Astrocyte of the spinal cord (primary cell): ENCODE measurements at regions not wholly inside any gene's neighbourhood (a gene's known extent, or its start where the extent isn't known, plus 50 kb on each side); places are given as distances from the start of the nearest gene placed in this dataset.

Source experiments
- DNase-seq: peaks from one replicate; pipeline ENCODE4 v3.0.0; 2011; ENCODE audit warnings: low read depth, low spot score
- H3K4me3 ChIP-seq: 2 replicates; pipeline ENCODE4 v1.5.1; 2011; ENCODE audit warnings: low read depth, mild to moderate bottlenecking, low read length, moderate library complexity
- CTCF ChIP-seq: IDR thresholded peaks from 2 replicates; pipeline ENCODE4 v1.5.1; 2012; ENCODE audit warnings: low read depth, mild to moderate bottlenecking, low read length, inconsistent platforms
- in situ Hi-C: cut with HindIII; loops from 2 replicates; pipeline ENCODE4 v1.10.0; 2017; ENCODE audit warnings: low sequenced_read_pairs

DNA sequence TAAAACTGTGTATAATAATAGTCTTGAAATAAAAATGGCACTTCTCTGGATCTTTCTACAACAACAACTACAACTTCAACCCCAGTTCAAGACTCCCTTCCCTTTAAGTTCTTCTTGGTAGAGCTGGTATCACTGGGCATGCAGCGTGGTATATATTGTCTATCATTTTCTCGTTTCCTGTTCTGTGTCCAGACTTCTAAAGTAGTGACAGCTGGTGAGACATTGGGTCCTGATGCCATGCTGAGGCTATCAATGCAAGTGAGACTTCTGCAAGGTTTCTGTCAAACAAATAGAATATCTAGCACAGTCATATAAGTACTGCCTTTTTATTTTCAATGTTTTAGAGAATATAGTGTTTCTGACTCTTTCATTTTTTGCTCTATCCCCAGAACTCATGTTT, 123.0 kb upstream of the GRIN3A start:
- no peak overlapping the region for H3K4me3 ChIP-seq
- no peak for DNase-seq
- in situ Hi-C loops, result no loop called here
- no peak for TF ChIP-seq CTCF

DNA sequence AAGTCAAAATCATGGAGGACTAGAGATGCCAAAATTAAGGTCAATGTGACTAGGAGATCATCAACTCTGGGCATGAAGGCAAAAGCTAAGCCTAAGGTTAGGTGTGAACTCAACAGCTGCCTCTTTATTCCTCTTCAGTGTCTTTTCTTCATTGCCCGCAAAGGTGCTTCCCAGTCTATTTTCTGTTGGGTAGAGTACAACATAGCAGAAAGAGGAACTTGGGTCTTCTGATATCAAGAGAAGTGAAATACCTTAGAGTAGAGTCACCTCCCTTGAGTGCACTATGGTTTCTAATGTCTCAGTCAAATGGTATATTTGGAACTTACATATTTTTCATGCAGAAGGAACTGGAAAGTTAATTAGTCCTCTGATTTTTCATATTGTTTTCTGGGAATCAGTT, 122.5 kb upstream of the GRIN3A start:
- no peak overlapping the region for H3K4me3 ChIP-seq
- no peak for DNase-seq
- no peak for TF ChIP-seq CTCF
- in situ Hi-C loops, result no loop called here

DNA sequence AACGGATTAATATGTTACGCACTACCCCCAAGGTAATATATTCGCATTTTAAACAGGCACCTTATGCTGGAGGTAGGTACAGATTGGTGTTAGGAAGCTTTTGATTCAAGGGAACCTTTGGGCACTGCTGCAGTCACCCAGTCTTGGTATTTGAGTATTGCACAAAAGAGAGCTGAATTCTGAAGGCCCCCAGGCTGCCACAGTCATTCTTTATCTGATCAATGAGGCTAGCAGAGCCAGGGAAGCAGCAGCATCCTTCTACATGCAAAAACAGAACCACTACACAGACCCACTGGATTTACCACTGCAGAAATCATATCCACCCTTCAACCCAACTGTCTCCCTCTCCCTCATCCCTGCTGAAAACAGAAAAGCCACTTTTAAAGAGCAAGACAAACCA, 121.2 kb upstream of the GRIN3A start:
- TF ChIP-seq CTCF, result no peak
- in situ Hi-C loops, result no loop called here
- DNase-seq, result no peak
- H3K4me3 ChIP-seq, result no peak overlapping the region

- no peak for DNase-seq
- in situ Hi-C loops, result no loop called here
- no peak for TF ChIP-seq CTCF
- no peak overlapping the region for H3K4me3 ChIP-seq
Measured at GRCh38 chr9:101858026-101858425, 119.6 kb upstream of the GRIN3A start.

DNA sequence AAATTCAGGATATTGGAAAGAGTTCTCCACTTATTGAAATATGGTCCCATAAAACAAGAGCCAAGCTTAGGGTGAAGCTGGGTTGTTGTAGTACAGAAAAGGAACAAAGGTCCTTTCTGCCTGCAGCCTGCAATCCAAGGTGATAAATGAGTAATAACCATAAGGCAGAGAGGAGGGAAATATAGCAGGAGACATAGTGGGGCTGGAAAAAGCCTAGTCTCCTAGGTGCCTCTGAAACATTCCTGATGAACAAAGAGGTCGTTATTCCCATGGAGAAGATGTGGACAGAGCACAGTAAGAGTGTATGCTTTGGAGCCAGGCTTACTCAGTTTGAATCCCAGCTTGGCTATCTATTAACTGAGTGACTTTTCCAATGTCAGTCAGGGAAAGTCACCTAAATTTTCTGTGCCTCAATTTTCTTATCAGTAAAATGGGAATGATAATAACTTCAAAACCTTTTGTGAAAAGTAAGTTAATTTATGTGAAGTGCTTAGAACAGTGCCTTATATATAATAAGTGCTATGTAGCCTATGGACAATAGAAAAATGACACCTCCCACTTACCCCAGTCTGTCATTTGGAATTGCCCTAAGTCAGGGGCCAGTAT, 110.8 kb upstream of the GRIN3A start:
- TF ChIP-seq CTCF, result no peak
- no peak for DNase-seq
- no peak overlapping the region for H3K4me3 ChIP-seq
- in situ Hi-C loops, result no loop called here

DNA sequence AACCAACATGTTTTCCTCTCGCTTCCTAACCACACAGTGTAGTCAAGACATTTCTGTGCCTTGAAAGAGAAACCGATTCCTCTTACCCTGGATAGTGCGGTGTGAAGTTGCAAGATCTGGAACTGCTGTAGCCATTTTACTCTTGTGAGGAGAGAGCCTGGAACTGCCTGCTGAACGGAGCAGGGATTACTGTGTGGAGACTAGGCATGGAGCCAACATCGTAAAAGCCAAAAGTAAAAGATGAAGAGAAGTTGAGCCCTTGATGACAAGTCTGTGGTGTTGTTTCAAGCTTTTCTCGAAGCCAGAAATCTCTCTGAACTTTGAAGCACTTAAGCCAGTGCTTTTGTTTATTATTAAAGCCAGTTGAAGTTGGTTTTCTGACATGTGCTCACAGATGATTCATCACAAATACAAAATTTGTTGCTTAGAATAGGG, 110.1 kb upstream of the GRIN3A start:
- in situ Hi-C loops, result no loop called here
- no peak overlapping the region for H3K4me3 ChIP-seq
- no peak for DNase-seq
- no peak for TF ChIP-seq CTCF

- no peak for TF ChIP-seq CTCF
- H3K4me3 ChIP-seq, result no peak overlapping the region
- in situ Hi-C loops, result no loop called here
Measured at GRCh38 chr9:101846161-101846560, 107.7 kb upstream of the GRIN3A start.

More at GRCh38 chr9:101846161-101846560, 107.7 kb upstream of the GRIN3A start:
- no peak for DNase-seq
